GM12878 (cell line): ENCODE measurements at regions not wholly inside any gene's neighbourhood (a gene's known extent, or its start where the extent isn't known, plus 50 kb on each side); places are given as distances from the start of the nearest gene placed in this dataset.

Experiments
- ATAC-seq: fragments of 200-7000 bp; cut with Tn5 transposase; 3 replicates; pipeline ENCODE4 v1.9.1; 2020; ENCODE audit warnings: mild to moderate bottlenecking, moderate library complexity
- BruUV-seq: library from RNA; stranded (reverse); fragments of 400-500 nt; replicated peaks from 2 replicates; lab custom pipeline; 2021; lab: Mats Ljungman, UMichigan
- CTCF ChIA-PET: fragments of 300-600 bp; sonication (Branson Sonifier 250); formaldehyde crosslinking; extraction: SDS; loops from one replicate; lab custom pipeline; 2021; ENCODE audit warnings: inconsistent platforms; lab: Yijun Ruan, JAX
- POLR2A ChIA-PET: fragments of 350-600 bp; formaldehyde crosslinking; extraction: SDS; loops from one replicate; lab custom pipeline; 2021; ENCODE audit warnings: inconsistent platforms; lab: Charles Lee
- RAD21 ChIA-PET: fragments of 300-600 bp; sonication (Branson Sonifier 250); formaldehyde crosslinking; loops from one replicate; lab custom pipeline; 2023; ENCODE audit warnings: antibody characterized with exemption; ENCODE audit not compliant: unreplicated experiment; lab: Charles Lee
- SMC1A ChIA-PET: fragments of 300-600 bp; sonication (Branson Sonifier 250); formaldehyde crosslinking; loops from one replicate; lab custom pipeline; 2023; ENCODE audit not compliant: unreplicated experiment, uncharacterized antibody; lab: Charles Lee
- DNase-seq: peaks from one replicate; pipeline ENCODE4 v3.0.0-alpha.2; 2011; ENCODE audit warnings: low read depth, low spot score
- FAIRE-seq: peaks from 3 replicates; lab custom pipeline; 2011; peaks lifted over from hg19 to GRCh38; lab: Jason Lieb, UNC
- H2AFZ ChIP-seq: 2 replicates; pipeline ENCODE4 v1.6.0; 2011; ENCODE audit warnings: low read depth, low read length, control low read depth; ENCODE audit not compliant: control insufficient read depth
- H3K27ac ChIP-seq: 2 replicates; pipeline ENCODE4 v1.5.1; 2011; ENCODE audit warnings: control low read depth; ENCODE audit not compliant: control insufficient read depth, insufficient read depth
- H3K27me3 ChIP-seq, 2 experiments: replicated peaks in 1 of 2; 2 replicates each; pipeline versions ENCODE4 v1.6.0 to v1.6.1; 2011; ENCODE audit warnings: low read length in 1 of 2; ENCODE audit not compliant: control insufficient read depth in 2 of 2, insufficient read depth in 2 of 2
- H3K36me3 ChIP-seq, 2 experiments: 2 replicates each; pipeline ENCODE4 v1.5.1; 2011; ENCODE audit warnings: low read length in 1 of 2; ENCODE audit not compliant: control insufficient read depth in 2 of 2, insufficient read depth in 2 of 2
- H3K4me1 ChIP-seq: 2 replicates; pipeline ENCODE4 v1.6.1; 2011; ENCODE audit warnings: mild to moderate bottlenecking, low read length, moderate library complexity, mixed read lengths; ENCODE audit not compliant: control insufficient read depth, insufficient read depth
- H3K4me2 ChIP-seq: 2 replicates; pipeline ENCODE4 v1.6.0; 2011; ENCODE audit warnings: control low read depth; ENCODE audit not compliant: control insufficient read depth, insufficient read depth
- H3K4me3 ChIP-seq: fragments of 200-600 bp; sonication (generic); 2 replicates; pipeline ENCODE4 v1.5.1; 2016
- H3K79me2 ChIP-seq: 2 replicates; pipeline ENCODE4 v1.6.0; 2011; ENCODE audit warnings: low read length; ENCODE audit not compliant: control insufficient read depth, insufficient read depth
- H3K9ac ChIP-seq: 2 replicates; pipeline ENCODE4 v1.8.0; 2011; ENCODE audit warnings: low read length, control low read depth, mixed read lengths; ENCODE audit not compliant: control insufficient read depth, insufficient read depth
- H3K9me3 ChIP-seq: replicated peaks from 3 replicates; pipeline ENCODE4 v1.5.1; 2011; ENCODE audit warnings: mild to moderate bottlenecking, low read length; ENCODE audit not compliant: control insufficient read depth, insufficient read depth
- H4K20me1 ChIP-seq: 2 replicates; pipeline ENCODE4 v1.6.0; 2011; ENCODE audit not compliant: control insufficient read depth, insufficient read depth
- ATF7 ChIP-seq: fragments of 450-650 bp; IDR thresholded peaks from 2 replicates; pipeline ENCODE4 v1.6.1; 2016; ENCODE audit warnings: low read depth, mild to moderate bottlenecking
- FOXK2 ChIP-seq: fragments of 450-650 bp; IDR thresholded peaks from 2 replicates; pipeline ENCODE4 v1.6.1; 2017; ENCODE audit warnings: mild to moderate bottlenecking, moderate library complexity
- HDAC6 ChIP-seq: fragments of 200-600 bp; sonication (generic); IDR thresholded peaks from one replicate; pipeline ENCODE4 v1.8.0; 2017; ENCODE audit warnings: antibody characterized with exemption; ENCODE audit not compliant: unreplicated experiment
- MEF2B ChIP-seq: fragments of 450-650 bp; IDR thresholded peaks from 2 replicates; pipeline ENCODE4 v1.6.1; 2018; ENCODE audit warnings: mild to moderate bottlenecking, moderate library complexity; ENCODE audit not compliant: partially characterized antibody, poor library complexity, severe bottlenecking
- MTA3 ChIP-seq: IDR thresholded peaks from 2 replicates; pipeline ENCODE4 v1.6.1; 2012; ENCODE audit warnings: low read length, inconsistent platforms, borderline replicate concordance
- PAX5 ChIP-seq: IDR thresholded peaks from 2 replicates; pipeline ENCODE4 v1.6.1; 2011; ENCODE audit warnings: low read depth, low read length, borderline replicate concordance
- RUNX3 ChIP-seq: IDR thresholded peaks from 2 replicates; pipeline ENCODE4 v1.6.1; 2012; ENCODE audit warnings: low read length, inconsistent platforms
- SREBF2 ChIP-seq: IDR thresholded peaks from 2 replicates; pipeline ENCODE4 v1.6.1; 2012; ENCODE audit warnings: mild to moderate bottlenecking, low read length
- SUPT20H ChIP-seq: IDR thresholded peaks from 2 replicates; pipeline ENCODE4 v1.6.1; 2011; ENCODE audit warnings: low read depth, mild to moderate bottlenecking, low read length, moderate library complexity, borderline replicate concordance; ENCODE audit not compliant: control insufficient read depth
- ZBED1 ChIP-seq: IDR thresholded peaks from 2 replicates; pipeline ENCODE4 v1.6.1; 2016; ENCODE audit warnings: borderline replicate concordance
- ZBTB40 ChIP-seq: fragments of 450-650 bp; IDR thresholded peaks from 2 replicates; pipeline ENCODE4 v1.6.1; 2016; ENCODE audit warnings: mild to moderate bottlenecking, moderate library complexity, borderline replicate concordance
- ZNF217 ChIP-seq: fragments of 450-650 bp; IDR thresholded peaks from 2 replicates; pipeline ENCODE4 v1.6.1; 2017; ENCODE audit warnings: antibody characterized with exemption, mild to moderate bottlenecking
- WGBS: methylation state at CpG from one replicate; pipeline ENCODE4 v1.1.6; 2016; ENCODE audit warnings: low lambda C conversion rate; ENCODE audit not compliant: insufficient replicate concordance, insufficient coverage; ENCODE audit errors: missing lambda C conversion rate; 5-methylcytosine and 5-hydroxymethylcytosine counted together
- in situ Hi-C: fragments of 300-500 bp; cut with MboI; formaldehyde crosslinking; loops from 9 replicates; pipeline ENCODE4 v1.14.3; 2018; ENCODE audit warnings: mixed read lengths
- intact Hi-C: fragments of 100-400 bp; cut with micrococcal nuclease; formaldehyde crosslinking; loops from one replicate; pipeline ENCODE4 v1.14.2; 2022; ENCODE audit not compliant: unreplicated experiment

GRCh38 chr15:29990035-29990434 is 92.7 kb upstream of the GOLGA8J start:
- TF ChIP-seq ATF7: no peak
- TF ChIP-seq SREBF2: no peak
- TF ChIP-seq FOXK2: no peak
- TF ChIP-seq RUNX3: no peak
- no peak for TF ChIP-seq MTA3
- TF ChIP-seq ZBED1: no peak
- TF ChIP-seq ZNF217: no peak
- no peak for TF ChIP-seq PAX5
- TF ChIP-seq MEF2B: no peak
- TF ChIP-seq HDAC6: no peak
- TF ChIP-seq ZBTB40: no peak
- no peak for TF ChIP-seq SUPT20H
- Histone ChIP-seq H3K4me3 (no peak overlapping the region), H3K79me2 (no peaks in the 10 kb centered on the region), H4K20me1 (no peaks in the 10 kb centered on the region), H3K27ac (no peak overlapping the region), H3K4me1 (no peaks in the 10 kb centered on the region), H3K9me3 (no peaks in the 10 kb centered on the region), H3K36me3 (no peaks in the 10 kb centered on the region), H3K27me3 (no peaks in the 10 kb centered on the region), H3K4me2 (no peak overlapping the region), H2AFZ (no peak overlapping the region), H3K9ac (no peak overlapping the region)
- no peak for ATAC-seq
- no peak for FAIRE-seq
- intact Hi-C loops: no loop called here
- in situ Hi-C loops: no loop called here
- CTCF ChIA-PET: no interaction called here
- POLR2A ChIA-PET: no interaction called here
- no TSS peak for BruUV-seq
- RAD21 ChIA-PET: no interaction called here
- 0% methylated on average over 2 of the region's 2 CpGs for WGBS
- SMC1A ChIA-PET: no interaction called here
- DNase-seq: no peak
